SK-N-SH treated with all-trans-retinoic acid at 6 μM for 48 hours (cell line): ENCODE measurements at regions not wholly inside any gene's neighbourhood (a gene's known extent, or its start where the extent isn't known, plus 50 kb on each side); places are given as distances from the start of the nearest gene placed in this dataset.

ENCODE experiments used
- ATAC-seq: fragments of 200-7000 bp; cut with Tn5 transposase; 3 replicates; pipeline ENCODE4 v1.9.1; 2020; ENCODE audit warnings: mild to moderate bottlenecking, moderate library complexity
- ARNTL ChIP-seq: fragments of 450-650 bp; formaldehyde crosslinking; IDR thresholded peaks from 2 replicates; pipeline ENCODE4 v1.5.0; 2020; ENCODE audit warnings: low read depth, mild to moderate bottlenecking, moderate library complexity, borderline replicate concordance
- BACH2 ChIP-seq: fragments of 250-450 bp; sonication (Bioruptor Pico); IDR thresholded peaks from 2 replicates; pipeline ENCODE4 v1.9.0; 2021; ENCODE audit warnings: mild to moderate bottlenecking, borderline replicate concordance
- CSDC2 ChIP-seq: fragments of 250-450 bp; sonication (Bioruptor Pico); IDR thresholded peaks from 2 replicates; pipeline ENCODE4 v1.5.0; 2020; ENCODE audit warnings: mild to moderate bottlenecking, moderate library complexity
- CSRNP3 ChIP-seq: fragments of 250-450 bp; sonication (Bioruptor Pico); IDR thresholded peaks from 2 replicates; pipeline ENCODE4 v1.5.1; 2021; ENCODE audit warnings: mild to moderate bottlenecking, moderate library complexity
- ESRRG ChIP-seq: fragments of 250-450 bp; sonication (Bioruptor Pico); IDR thresholded peaks from 2 replicates; pipeline ENCODE4 v1.6.1; 2021; ENCODE audit warnings: mild to moderate bottlenecking
- GLIS3 ChIP-seq: fragments of 250-450 bp; sonication (Bioruptor Pico); IDR thresholded peaks from 2 replicates; pipeline ENCODE4 v1.5.0; 2020; ENCODE audit warnings: mild to moderate bottlenecking, moderate library complexity
- ISL1 ChIP-seq: fragments of 250-450 bp; sonication (Bioruptor Pico); IDR thresholded peaks from 2 replicates; pipeline ENCODE4 v2.1.2; 2022; ENCODE audit warnings: mild to moderate bottlenecking, moderate library complexity
- OSR1 ChIP-seq: fragments of 250-450 bp; sonication (Bioruptor Pico); IDR thresholded peaks from 2 replicates; pipeline ENCODE4 v1.8.0; 2022; ENCODE audit warnings: moderate library complexity, mild to moderate bottlenecking, inconsistent platforms
- PATZ1 ChIP-seq: fragments of 250-450 bp; sonication (Bioruptor Pico); IDR thresholded peaks from 2 replicates; pipeline ENCODE4 v1.8.0; 2020; ENCODE audit warnings: mild to moderate bottlenecking, moderate library complexity, borderline replicate concordance
- PPARA ChIP-seq: fragments of 250-450 bp; sonication (Bioruptor Pico); IDR thresholded peaks from 2 replicates; pipeline ENCODE4 v1.5.0; 2020; ENCODE audit warnings: mild to moderate bottlenecking, borderline replicate concordance
- TCF4 ChIP-seq: fragments of 250-450 bp; sonication (Bioruptor Pico); IDR thresholded peaks from 2 replicates; pipeline ENCODE4 v1.8.0; 2021; ENCODE audit warnings: mild to moderate bottlenecking, moderate library complexity, borderline replicate concordance
- TOX ChIP-seq: fragments of 250-450 bp; sonication (Bioruptor Pico); IDR thresholded peaks from 2 replicates; pipeline ENCODE4 v1.8.0; 2021; ENCODE audit warnings: mild to moderate bottlenecking, moderate library complexity, borderline replicate concordance
- TSHZ2 ChIP-seq: fragments of 250-450 bp; sonication (Bioruptor Pico); IDR thresholded peaks from 2 replicates; pipeline ENCODE4 v1.5.0; 2020; ENCODE audit warnings: mild to moderate bottlenecking, moderate library complexity
- ZFP3 ChIP-seq: fragments of 250-450 bp; sonication (Bioruptor Pico); IDR thresholded peaks from 2 replicates; pipeline ENCODE4 v1.5.0; 2020; ENCODE audit warnings: mild to moderate bottlenecking, moderate library complexity
- ZFP30 ChIP-seq: fragments of 450-650 bp; formaldehyde crosslinking; IDR thresholded peaks from 2 replicates; pipeline ENCODE4 v1.5.0; 2022; ENCODE audit warnings: mild to moderate bottlenecking, moderate library complexity
- ZNF565 ChIP-seq: fragments of 450-650 bp; formaldehyde crosslinking; conservative IDR thresholded peaks from 2 replicates; pipeline ENCODE4 v1.5.0; 2020; ENCODE audit warnings: low read depth, mild to moderate bottlenecking, moderate library complexity
- ZNF70 ChIP-seq: fragments of 450-650 bp; formaldehyde crosslinking; IDR thresholded peaks from 2 replicates; pipeline ENCODE4 v1.5.0; 2020; ENCODE audit warnings: mild to moderate bottlenecking, moderate library complexity
- TF ChIP-seq, protein P1 (sequence below): fragments of 250-450 bp; sonication (Bioruptor Pico); IDR thresholded peaks from 2 replicates; pipeline ENCODE4 v1.8.0; 2021; ENCODE audit warnings: low read depth, mild to moderate bottlenecking, moderate library complexity, borderline replicate concordance
- TF ChIP-seq, protein P2 (sequence below): fragments of 250-450 bp; sonication (Bioruptor Pico); IDR thresholded peaks from 2 replicates; pipeline ENCODE4 v1.5.1; 2020; ENCODE audit warnings: low read depth, mild to moderate bottlenecking, moderate library complexity

DNA sequence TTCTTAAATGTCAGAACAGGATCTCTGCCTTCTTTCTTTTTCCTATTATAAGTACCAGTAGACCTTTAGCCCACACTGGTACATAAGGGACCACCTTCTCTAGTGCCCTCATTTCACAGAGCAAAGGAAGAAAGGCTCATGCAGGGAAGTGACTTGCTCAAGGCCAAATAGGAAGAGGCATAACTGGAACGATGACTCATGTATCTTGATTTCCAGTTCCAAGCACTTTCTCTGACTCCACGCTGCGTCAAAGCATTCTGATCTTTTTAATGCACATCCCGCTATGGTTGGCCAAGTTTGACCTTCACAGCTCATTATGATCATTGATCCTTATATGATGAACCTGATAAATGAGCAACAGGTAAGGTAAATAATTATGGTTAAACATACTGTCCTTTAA, 542.0 kb downstream of the GBA3 start (continued):
- TF ChIP-seq, protein P1, sequence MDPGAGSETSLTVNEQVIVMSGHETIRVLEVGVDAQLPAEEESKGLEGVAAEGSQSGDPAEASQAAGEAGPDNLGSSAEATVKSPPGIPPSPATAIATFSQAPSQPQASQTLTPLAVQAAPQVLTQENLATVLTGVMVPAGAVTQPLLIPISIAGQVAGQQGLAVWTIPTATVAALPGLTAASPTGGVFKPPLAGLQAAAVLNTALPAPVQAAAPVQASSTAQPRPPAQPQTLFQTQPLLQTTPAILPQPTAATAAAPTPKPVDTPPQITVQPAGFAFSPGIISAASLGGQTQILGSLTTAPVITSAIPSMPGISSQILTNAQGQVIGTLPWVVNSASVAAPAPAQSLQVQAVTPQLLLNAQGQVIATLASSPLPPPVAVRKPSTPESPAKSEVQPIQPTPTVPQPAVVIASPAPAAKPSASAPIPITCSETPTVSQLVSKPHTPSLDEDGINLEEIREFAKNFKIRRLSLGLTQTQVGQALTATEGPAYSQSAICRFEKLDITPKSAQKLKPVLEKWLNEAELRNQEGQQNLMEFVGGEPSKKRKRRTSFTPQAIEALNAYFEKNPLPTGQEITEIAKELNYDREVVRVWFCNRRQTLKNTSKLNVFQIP (CRISPR knock-in tag), result no peak
- TF ChIP-seq ARNTL (CRISPR knock-in tag), result no peak
- TF ChIP-seq ZNF565 (CRISPR knock-in tag), result no peak
- TF ChIP-seq TOX, result no peak
- TF ChIP-seq GLIS3 (CRISPR knock-in tag), result no peak
- no peak for TF ChIP-seq CSDC2
- TF ChIP-seq ZFP30 (CRISPR knock-in tag), result no peak
- no peak for TF ChIP-seq OSR1
- TF ChIP-seq PPARA (CRISPR knock-in tag), result no peak
- TF ChIP-seq TSHZ2 (CRISPR knock-in tag), result no peak
- no peak for TF ChIP-seq ZNF70

- TF ChIP-seq GLIS3 (CRISPR knock-in tag) (no peak), CSRNP3 (CRISPR knock-in tag) (no peak), PPARA (CRISPR knock-in tag) (no peak), TCF4 (no peak)
- ATAC-seq, result no peak
Measured at GRCh38 chr4:23234018-23234417, 541.3 kb downstream of the GBA3 start.

- no peak for ATAC-seq
- TF ChIP-seq ARNTL (CRISPR knock-in tag), result no peak
- no peak for TF ChIP-seq ZNF565 (CRISPR knock-in tag)
- TF ChIP-seq, protein P1 (CRISPR knock-in tag), result no peak
- TF ChIP-seq TCF4, result no peak
Measured at GRCh38 chr4:23233596-23233995, 540.9 kb downstream of the GBA3 start.

- no peak for TF ChIP-seq PATZ1 (CRISPR knock-in tag)
- no peak for ATAC-seq
Measured at GRCh38 chr4:23232987-23233386, 540.2 kb downstream of the GBA3 start.

DNA sequence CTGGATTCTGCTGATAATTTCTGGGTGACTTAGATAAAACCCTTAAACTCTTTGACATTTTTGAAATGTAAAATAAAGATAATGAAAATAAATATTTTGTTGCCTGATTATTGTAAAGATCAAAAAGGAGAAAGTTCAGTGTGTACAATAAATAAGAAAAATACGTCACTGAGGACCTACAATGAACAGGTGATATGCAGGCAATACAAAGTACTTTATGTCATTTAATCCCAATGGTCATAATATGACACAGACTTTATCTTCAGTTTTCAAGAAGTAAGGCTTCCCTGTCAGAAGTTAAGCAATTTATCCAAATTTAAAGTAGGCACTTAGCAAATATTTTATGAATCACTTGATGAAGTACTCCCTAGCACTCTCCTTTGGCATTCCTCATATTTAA, 532.8 kb downstream of the GBA3 start:
- no peak for ATAC-seq
- TF ChIP-seq, protein P2, sequence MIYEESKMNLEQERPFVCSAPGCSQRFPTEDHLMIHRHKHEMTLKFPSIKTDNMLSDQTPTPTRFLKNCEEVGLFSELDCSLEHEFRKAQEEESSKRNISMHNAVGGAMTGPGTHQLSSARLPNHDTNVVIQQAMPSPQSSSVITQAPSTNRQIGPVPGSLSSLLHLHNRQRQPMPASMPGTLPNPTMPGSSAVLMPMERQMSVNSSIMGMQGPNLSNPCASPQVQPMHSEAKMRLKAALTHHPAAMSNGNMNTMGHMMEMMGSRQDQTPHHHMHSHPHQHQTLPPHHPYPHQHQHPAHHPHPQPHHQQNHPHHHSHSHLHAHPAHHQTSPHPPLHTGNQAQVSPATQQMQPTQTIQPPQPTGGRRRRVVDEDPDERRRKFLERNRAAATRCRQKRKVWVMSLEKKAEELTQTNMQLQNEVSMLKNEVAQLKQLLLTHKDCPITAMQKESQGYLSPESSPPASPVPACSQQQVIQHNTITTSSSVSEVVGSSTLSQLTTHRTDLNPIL (CRISPR knock-in tag), result no peak
- no peak for TF ChIP-seq BACH2 (CRISPR knock-in tag)
- TF ChIP-seq CSDC2, result no peak
- no peak for TF ChIP-seq PATZ1 (CRISPR knock-in tag)
- TF ChIP-seq ZFP30 (CRISPR knock-in tag), result no peak
- TF ChIP-seq TCF4, result no peak
- no peak for TF ChIP-seq ESRRG (CRISPR knock-in tag)
- TF ChIP-seq ARNTL (CRISPR knock-in tag), result no peak
- TF ChIP-seq, protein P1 (CRISPR knock-in tag), result no peak
- TF ChIP-seq ZFP3, result no peak
- TF ChIP-seq ZNF565 (CRISPR knock-in tag), result no peak
- TF ChIP-seq ISL1 (CRISPR knock-in tag), result no peak
